ENCODE measurements at regions not wholly inside any gene's neighbourhood (a gene's known extent, or its start where the extent isn't known, plus 50 kb on each side); places are given as distances from the start of the nearest gene placed in this dataset.

DNA sequence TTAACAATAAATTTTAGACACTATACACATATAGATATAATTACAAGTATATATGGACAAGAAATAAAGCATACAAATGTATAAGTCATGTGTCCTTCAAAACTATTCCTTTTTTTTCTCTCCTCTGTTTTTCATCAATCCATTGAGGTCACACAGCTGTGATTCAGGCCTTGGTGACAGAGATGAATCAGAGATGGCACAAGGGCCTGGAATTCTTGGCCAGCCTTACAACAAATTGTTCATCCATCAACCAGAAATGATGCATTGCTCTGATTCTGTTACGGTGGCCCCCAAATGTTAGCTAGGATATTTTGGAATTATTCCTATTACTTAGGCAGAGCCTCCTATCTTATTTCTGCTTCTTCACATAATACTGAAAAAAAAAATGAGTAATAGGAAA, 108.7 kb upstream of the MPDZ start:
- Mint-ChIP-seq H3K27me3 (no peaks in the 10 kb centered on the region), H3K4me1 (no peaks in the 10 kb centered on the region), H3K27ac (no peak overlapping the region), H3K4me3 (no peak overlapping the region), H3K9me3 (ENCODE audit: insufficient read depth) (peaks cover 9% of the 10 kb centered on the region)
- CTCF ChIA-PET, result no interaction called here
- Histone ChIP-seq H3K36me3 (replicated peaks in 1 of 2; ENCODE audit: control extremely low read depth in 1 of 2, control insufficient read depth in 1 of 2, extremely low read depth in 1 of 2, insufficient read depth in 2 of 2, low read length in 1 of 2) (no peaks in the 10 kb centered on the region), H3K79me2 (ENCODE audit: control insufficient read depth, insufficient read depth, low read length) (no peaks in the 10 kb centered on the region), H4K20me1 (ENCODE audit: control insufficient read depth, insufficient read depth, low read length, poor library complexity, severe bottlenecking) (no peaks in the 10 kb centered on the region), H3K4me1 (ENCODE audit: control insufficient read depth in 2 of 2, insufficient read depth in 2 of 2, low read length in 2 of 2) (no peaks in the 10 kb centered on the region), H3K27ac (ENCODE audit: low read length in 2 of 2) (no peak overlapping the region), H2AFZ (ENCODE audit: insufficient read depth, low read depth, low read length, poor library complexity, severe bottlenecking) (no peak overlapping the region), H3K9me3 (ENCODE audit: control extremely low read depth in 1 of 3, control insufficient read depth in 2 of 3, insufficient read depth in 1 of 3, low read length in 2 of 3) (peaks cover 0 to 5% (median 0%) of the 10 kb centered on the region in 3 donors), H3K4me3 (ENCODE audit: control extremely low read depth in 1 of 5, extremely low read depth in 1 of 5, insufficient read depth in 1 of 5, low read depth in 2 of 5, low read length in 4 of 5) (no peak overlapping the region), H3K27me3 (replicated peaks in 1 of 4; ENCODE audit: control extremely low read depth in 1 of 4, control insufficient read depth in 3 of 4, insufficient read depth in 4 of 4, low read length in 3 of 4) (no peaks in the 10 kb centered on the region), H3K9ac (ENCODE audit: low read length) (no peak overlapping the region), H3K4me2 (replicated peaks; ENCODE audit: low read depth, low read length, poor library complexity, severe bottlenecking) (no peak overlapping the region)
- TF ChIP-seq, protein P1, sequence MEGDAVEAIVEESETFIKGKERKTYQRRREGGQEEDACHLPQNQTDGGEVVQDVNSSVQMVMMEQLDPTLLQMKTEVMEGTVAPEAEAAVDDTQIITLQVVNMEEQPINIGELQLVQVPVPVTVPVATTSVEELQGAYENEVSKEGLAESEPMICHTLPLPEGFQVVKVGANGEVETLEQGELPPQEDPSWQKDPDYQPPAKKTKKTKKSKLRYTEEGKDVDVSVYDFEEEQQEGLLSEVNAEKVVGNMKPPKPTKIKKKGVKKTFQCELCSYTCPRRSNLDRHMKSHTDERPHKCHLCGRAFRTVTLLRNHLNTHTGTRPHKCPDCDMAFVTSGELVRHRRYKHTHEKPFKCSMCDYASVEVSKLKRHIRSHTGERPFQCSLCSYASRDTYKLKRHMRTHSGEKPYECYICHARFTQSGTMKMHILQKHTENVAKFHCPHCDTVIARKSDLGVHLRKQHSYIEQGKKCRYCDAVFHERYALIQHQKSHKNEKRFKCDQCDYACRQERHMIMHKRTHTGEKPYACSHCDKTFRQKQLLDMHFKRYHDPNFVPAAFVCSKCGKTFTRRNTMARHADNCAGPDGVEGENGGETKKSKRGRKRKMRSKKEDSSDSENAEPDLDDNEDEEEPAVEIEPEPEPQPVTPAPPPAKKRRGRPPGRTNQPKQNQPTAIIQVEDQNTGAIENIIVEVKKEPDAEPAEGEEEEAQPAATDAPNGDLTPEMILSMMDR (IDR thresholded peaks at IDR 0.05), result no peak
- TF ChIP-seq EZH2 (IDR thresholded peaks at IDR 0.05; ENCODE audit: borderline replicate concordance, insufficient read depth, low read depth, low read length, poor library complexity, severe bottlenecking), result no peak
- ATAC-seq (ENCODE audit: low read depth) (no peak), DNase-seq (no peak)
- POLR2A ChIA-PET, result no interaction called here
- intact Hi-C loops (cut with micrococcal nuclease), result no loop called here
- no CpG with 5 or more reads among the region's 1 CpG for WGBS (ENCODE audit: insufficient coverage)

DNA sequence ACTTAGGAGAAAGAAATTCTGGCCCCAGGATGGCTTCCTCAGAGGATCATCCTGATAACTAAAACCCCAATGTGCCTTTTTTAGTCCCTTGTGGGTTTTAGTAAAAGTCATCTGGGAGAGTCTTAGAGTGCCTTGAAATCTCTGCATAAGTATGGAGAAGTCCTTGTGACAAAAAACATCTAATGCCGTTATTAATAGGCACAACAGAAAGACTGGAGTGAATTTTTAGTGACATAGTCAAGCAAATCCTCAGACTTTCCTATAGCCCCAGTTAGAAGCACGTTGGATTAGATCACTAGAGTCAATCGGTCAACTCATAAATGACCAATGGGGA, 108.2 kb upstream of the MPDZ start:
- Mint-ChIP-seq H3K27me3 (no peaks in the 10 kb centered on the region), H3K27ac (no peak overlapping the region), H3K4me1 (no peaks in the 10 kb centered on the region), H3K4me3 (no peak overlapping the region), H3K9me3 (ENCODE audit: insufficient read depth) (peaks cover 9% of the 10 kb centered on the region)
- peaks cover 0 to 5% (median 0%) of the 10 kb centered on the region in 3 donors for H3K9me3 ChIP-seq (ENCODE audit: control extremely low read depth in 1 of 3, control insufficient read depth in 2 of 3, insufficient read depth in 1 of 3, low read length in 2 of 3)
- no peaks in the 10 kb centered on the region for H3K27me3 ChIP-seq (replicated peaks in 1 of 4; ENCODE audit: control extremely low read depth in 1 of 4, control insufficient read depth in 3 of 4, insufficient read depth in 4 of 4, low read length in 3 of 4)
- H3K36me3 ChIP-seq (replicated peaks in 1 of 2; ENCODE audit: control extremely low read depth in 1 of 2, control insufficient read depth in 1 of 2, extremely low read depth in 1 of 2, insufficient read depth in 2 of 2, low read length in 1 of 2), result no peaks in the 10 kb centered on the region
- no peak overlapping the region for H3K9ac ChIP-seq (ENCODE audit: low read length)
- H3K4me2 ChIP-seq (replicated peaks; ENCODE audit: low read depth, low read length, poor library complexity, severe bottlenecking), result no peak overlapping the region
- ChIA-PET CTCF (no interaction called here), POLR2A (no interaction called here)
- H3K4me3 ChIP-seq (ENCODE audit: control extremely low read depth in 1 of 5, extremely low read depth in 1 of 5, insufficient read depth in 1 of 5, low read depth in 2 of 5, low read length in 4 of 5), result no peak overlapping the region
- H2AFZ ChIP-seq (ENCODE audit: insufficient read depth, low read depth, low read length, poor library complexity, severe bottlenecking), result no peak overlapping the region
- no peak for ATAC-seq (ENCODE audit: low read depth)
- no CpG with 5 or more reads among the region's 3 CpGs for WGBS (ENCODE audit: insufficient coverage)
- H4K20me1 ChIP-seq (ENCODE audit: control insufficient read depth, insufficient read depth, low read length, poor library complexity, severe bottlenecking), result no peaks in the 10 kb centered on the region
- no peak for DNase-seq
- no peak overlapping the region for H3K27ac ChIP-seq (ENCODE audit: low read length in 2 of 2)
- H3K79me2 ChIP-seq (ENCODE audit: control insufficient read depth, insufficient read depth, low read length), result no peaks in the 10 kb centered on the region
- no peaks in the 10 kb centered on the region for H3K4me1 ChIP-seq (ENCODE audit: control insufficient read depth in 2 of 2, insufficient read depth in 2 of 2, low read length in 2 of 2)
- intact Hi-C loops (cut with micrococcal nuclease), result no loop called here
- TF ChIP-seq EZH2 (IDR thresholded peaks at IDR 0.05; ENCODE audit: borderline replicate concordance, insufficient read depth, low read depth, low read length, poor library complexity, severe bottlenecking), result no peak
- TF ChIP-seq, protein P1 (IDR thresholded peaks at IDR 0.05), result no peak

Measured in B cell (primary cell).